CD4-positive, alpha-beta T cell treated with Interleukin-1 beta for 1 hour (primary cell): ENCODE measurements at regions not wholly inside any gene's neighbourhood (a gene's known extent, or its start where the extent isn't known, plus 50 kb on each side); places are given as distances from the start of the nearest gene placed in this dataset.
"Not testable (repeated sequence)": the region's sequence is repeated elsewhere in the genome, so short reads cannot be mapped to it uniquely, and the experiment has no call there.

ENCODE experiments used
- DNase-seq, 2 donors: peaks; one replicate each; pipeline ENCODE4 v3.0.0-alpha.2; 2020 to 2022

DNA sequence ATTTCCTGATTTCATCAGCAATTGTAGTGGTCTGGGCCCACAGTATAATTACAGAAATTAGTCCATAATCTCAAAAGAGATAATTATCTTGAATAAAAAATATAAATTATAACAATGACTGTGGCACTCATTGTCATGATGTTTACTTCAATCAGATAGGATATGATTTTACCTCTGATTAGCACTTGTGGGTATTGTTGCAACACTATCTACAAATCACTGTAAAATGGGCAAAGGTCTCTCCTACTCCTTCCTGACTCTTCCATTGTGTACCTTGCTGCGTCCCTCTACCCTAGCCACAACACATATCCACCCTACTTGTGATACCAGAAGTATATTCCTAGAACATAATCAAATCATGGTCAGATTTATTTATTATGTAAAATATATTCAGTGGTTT lies 200.9 kb upstream of the TRIB2 start:
- no peak for DNase-seq

DNA sequence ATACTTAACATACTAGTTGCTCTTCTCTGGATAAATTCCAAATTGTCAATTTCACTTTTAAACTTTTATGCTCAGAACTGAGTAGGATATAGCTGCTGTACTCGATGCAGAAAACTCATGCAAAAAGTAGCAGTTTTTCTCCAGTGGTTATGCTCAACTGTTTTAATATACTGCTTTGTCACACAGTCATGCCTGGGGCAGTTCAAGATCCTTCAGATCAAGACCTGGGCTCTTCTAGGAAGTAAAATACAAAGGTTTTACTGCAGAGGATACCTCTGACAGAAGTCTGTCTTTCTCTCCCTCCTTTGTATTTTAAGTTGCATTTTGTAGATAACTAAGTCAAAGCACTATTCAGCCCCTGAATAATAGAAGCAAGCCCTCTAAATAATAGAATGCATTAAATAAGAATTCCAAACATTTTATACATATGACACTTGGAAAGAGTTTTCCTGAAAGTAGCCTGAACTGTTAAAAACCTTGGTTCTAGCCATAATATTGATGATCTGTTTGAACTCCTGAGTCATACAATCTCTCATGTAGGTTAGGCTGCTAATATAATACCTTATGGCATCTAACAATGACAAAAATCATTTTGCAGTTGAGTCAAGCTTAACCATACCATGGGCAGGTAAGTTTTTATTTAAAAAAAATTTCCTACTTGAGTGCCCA lies 183.3 kb upstream of the TRIB2 start:
- no peak for DNase-seq

DNA sequence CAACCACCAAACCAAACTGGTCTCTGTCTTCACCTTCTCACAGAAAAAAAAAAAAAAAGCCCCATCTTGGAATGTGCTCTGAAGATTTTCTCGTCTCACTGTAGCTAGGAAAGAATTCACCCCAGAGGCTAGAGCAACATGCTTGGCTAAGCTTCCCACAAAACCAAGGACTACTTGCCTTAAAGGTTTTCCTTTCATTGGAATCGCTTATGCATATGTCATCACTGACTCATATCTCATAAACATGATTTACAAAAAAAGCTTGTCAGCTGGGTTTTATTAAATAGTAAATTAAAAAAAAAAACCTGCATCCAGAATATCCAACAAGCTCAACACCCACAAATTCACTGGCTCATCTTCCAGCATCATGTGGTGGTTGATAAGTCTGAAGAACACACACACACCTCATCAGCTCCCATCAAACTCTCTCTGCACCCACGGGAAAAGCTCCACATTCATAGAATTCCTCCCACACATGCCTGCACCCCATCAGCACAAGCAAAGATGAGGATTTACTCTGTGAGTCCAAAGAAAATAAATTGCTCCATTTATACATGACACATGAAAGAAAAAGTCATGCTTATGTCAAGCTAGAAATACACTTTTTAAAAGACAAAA lies 182.0 kb upstream of the TRIB2 start:
- DNase-seq: no peak

DNA sequence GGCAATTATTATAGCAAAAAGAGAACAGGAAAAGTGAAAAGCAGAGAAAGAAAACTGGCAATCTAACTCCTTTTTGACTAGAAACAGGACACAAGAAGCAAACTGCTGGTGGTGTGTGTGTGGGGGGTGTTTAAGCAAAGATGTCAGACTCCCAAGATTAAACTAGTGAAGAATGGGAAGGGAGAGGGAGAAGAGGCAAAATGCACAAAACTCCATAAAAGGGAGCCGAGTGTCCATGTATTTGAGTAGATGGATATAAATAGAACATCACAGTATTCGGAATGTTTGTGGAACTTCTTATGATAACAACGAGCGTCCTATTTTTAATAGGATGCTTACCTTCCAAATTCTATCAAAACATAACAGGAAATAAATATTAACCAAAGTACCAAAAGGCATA lies 179.8 kb upstream of the TRIB2 start:
- DNase-seq: no peak

DNA sequence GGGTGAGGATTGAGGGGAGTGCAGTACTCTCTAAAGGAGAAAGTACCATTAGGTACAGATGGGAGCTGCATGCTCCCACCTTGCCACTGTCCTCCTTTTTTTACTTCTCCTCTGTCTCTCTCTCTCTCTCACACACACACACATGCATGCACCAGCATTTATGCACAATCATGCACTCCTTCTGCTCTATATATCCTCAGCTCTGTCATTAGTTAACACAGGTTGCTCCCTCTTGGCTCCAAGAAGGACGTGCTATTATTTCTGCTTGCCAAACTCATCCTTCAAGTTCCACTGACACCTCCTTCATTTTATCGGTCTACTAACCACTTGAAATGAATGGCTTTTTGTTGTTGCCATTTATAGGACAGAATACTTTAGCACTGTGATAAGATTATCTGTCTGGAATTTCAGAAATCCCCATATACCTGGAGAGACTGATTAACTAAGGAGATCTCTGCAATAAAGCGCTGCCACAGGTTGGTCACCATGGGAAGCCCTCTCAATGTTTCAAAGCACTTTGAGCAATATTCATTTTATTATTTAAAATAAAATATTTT lies 178.5 kb upstream of the TRIB2 start:
- no peak for DNase-seq

DNA sequence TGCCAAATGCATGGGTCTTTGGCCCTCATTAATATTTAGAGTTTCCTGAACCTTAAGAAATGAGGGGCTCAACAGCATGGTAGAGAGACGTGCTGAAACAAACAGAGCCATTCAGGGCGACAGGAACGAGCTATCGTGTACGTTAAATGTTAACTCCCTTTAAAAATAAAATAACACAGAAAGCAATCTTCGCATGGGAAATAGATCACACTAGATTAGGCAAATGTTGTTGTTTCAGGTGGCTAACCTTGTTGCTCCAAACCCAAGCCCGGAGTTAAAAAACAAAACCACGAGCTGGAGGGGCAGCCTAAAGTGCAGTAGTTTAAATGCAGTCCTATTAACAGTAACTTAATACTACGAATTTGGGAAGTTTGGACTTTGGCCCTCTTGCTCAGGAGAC lies 177.4 kb upstream of the TRIB2 start:
- DNase-seq: no peak

DNA sequence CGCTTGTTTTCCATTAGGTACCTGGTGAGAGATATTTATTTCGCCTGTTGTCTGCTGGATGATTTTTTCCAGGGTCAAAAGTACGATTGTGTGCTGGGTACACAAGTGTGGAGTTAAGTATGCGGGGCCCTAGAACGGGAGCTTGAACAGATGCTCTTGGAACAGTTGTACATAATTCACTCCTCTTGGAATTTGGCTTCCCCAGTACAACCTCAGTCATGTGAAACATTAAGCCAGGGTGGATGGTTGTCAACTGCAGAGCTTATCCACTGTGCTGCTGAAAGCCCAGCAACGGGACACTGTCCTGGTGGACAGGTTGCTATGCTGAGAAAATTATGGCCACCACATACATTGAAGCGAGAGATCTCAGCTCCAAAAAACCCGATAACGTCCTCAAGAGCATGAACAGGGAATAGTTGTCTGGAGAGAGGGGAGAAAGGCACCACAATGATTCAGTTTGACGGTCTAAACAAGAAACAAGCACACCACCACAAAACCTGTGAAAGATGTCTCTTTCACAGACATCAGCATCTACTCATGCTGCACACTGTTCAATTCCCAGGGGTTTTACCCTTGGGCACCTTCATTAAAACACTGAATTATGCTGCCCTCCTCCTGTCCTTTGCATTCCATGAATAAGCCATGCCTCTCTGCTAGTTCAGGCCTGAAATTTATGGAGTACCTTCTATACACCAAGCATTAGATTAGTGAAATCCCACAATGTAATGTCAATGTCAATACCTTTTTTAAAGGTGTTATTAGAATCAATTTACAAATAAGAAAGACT lies 176.8 kb upstream of the TRIB2 start:
- DNase-seq: no peak

DNA sequence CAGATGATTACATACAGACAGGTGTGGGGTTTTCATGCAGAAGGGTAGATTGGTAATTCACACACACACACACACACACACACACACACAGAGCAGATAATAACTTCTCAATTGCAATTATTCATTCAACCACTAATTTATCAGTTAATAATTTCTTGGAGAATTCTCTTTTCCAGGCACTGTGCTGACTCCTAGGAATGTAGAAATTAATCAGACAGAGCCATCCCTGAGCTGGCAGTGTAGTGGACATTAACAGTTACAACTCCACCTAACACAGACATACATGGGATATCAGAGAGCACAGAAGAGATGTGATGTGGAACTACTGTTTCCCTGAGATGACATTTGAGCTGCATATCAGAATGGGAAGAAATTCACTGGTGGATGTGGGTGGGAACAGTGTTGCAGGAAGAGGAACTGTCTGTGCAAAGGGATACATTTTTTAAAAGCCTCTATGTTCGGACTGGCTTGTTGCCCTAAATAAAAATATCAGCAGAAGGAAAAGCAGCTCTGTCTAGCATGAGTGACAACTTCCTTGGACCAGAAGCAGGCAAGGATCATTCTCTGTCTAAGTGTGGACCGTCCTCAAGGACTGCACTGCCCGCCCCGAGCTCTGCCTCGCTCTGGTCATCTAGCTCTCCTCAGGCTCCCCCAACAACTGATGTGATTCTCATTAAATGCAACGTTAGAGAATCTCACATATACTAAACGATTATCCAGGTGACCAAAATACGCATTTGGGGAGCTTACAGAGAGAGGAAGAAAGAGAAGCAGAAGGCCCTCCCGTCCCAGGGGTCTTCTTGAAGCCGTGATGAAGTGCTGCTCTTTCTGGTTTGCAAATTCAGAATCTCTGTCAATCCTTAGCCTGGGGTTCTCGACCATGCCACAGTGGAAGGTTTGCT lies 173.4 kb upstream of the TRIB2 start:
- DNase-seq: no peak

DNA sequence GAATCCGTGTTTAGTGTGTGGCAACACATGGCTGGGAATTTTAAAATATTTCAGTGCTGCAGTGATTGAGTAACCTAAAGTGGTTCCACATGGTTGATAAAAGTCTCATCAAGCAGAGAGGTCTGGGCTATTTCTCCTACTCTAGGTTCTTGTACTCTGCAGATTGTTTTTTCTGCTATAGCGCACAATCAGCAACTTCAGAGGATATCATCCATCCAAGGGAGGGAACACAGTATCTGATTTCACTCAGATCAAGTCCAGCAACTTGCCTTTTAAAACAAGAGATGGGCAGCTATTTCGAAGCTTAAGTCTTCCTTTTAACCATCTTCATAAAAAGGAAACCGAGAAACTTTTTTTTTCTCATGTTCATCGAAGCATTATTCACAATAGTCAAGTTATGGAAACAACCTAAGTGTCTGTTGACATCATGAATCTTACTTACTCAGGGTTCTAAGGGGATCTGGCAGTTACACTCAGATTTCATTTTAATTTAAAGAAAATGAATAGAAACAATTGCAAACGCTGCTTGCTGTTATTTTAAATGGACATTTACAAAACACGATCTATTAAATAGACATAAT lies 172.7 kb upstream of the TRIB2 start:
- DNase-seq: no peak

DNA sequence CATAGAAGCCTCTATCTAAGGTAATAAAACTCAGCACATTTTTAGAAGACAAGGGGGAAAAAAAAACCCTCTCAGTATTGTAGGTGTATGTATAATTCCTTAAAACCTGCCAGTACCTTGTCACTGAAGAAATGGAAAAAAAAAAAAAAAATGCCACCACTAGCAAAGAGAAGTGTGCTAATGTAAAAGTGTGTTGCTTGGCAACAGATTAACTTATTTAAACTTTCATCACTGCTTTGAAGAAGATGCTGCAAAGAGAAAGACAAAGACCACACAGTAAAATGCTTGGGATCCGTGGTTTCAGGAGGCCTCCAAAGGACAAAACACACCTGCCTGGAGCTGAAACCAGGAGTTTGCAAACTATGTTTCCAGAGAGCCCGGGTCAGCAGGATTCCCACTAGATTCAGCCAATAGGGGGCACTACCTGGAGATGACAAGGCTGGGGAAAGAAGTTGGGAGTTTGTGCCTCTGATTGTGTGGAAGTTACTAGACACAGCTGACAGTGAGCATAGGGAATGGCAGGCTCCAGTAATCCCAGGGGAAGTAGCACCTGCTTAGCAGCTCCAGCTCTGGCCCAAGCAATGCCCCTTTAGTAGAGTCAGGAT lies 169.1 kb upstream of the TRIB2 start:
- DNase-seq: no peak

DNA sequence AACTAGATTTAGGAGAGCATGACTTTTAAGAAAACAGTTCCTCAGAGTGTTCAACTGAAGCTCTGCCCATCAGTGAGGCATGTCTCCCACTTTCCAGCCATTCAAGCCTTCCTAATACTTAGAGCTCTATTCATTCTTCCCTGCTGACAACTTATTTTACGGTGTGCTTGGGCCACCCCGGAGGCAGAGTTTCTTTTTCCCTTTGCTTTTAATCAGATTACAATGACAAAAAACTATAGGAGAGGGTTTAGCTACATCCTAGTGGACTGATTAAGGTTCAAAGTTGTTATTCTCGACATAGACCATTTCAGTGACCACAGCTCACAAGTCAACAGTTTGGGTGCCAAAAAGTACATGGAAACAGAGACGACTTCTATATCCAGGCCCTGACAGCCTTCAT lies 167.8 kb upstream of the TRIB2 start:
- no peak for DNase-seq

DNA sequence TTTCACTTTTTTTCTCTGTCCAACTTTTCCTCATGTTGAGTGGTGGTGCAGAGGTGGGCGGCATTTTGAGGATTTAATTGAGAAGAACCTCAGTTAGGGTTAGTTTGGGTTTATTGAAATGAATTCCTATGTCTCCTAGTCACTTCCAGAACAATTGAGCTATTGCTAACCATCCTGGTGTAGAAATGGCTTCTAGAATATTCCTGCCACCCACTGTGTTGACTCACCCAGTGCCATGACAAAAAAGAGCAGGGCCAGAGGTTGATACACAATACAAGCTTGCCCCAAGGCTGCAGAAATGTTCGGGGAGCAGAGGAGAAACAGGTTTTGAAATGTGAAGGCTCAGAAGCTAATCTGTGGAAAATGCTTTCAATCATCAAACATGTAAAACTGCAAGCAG lies 167.1 kb upstream of the TRIB2 start:
- DNase-seq: no peak

DNA sequence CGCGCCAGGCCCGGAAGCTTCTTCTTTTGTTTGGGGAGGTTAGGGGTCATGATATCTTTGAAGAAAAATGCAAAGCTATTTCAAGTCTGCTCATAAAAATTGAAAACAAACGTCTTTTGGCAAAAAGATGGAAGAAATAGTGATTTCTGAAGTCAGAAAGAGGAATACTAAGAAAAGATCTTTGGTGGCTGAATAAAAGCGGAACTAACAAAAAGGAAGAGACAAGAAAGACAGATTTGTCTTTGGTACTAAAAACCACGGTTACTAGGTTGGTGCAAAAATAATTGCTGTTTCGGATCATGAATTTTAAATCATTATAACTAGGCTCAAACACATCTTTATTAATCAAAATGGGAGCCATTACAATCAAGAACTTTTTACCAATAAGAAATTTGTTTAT lies 164.6 kb upstream of the TRIB2 start:
- no peak for DNase-seq

DNA sequence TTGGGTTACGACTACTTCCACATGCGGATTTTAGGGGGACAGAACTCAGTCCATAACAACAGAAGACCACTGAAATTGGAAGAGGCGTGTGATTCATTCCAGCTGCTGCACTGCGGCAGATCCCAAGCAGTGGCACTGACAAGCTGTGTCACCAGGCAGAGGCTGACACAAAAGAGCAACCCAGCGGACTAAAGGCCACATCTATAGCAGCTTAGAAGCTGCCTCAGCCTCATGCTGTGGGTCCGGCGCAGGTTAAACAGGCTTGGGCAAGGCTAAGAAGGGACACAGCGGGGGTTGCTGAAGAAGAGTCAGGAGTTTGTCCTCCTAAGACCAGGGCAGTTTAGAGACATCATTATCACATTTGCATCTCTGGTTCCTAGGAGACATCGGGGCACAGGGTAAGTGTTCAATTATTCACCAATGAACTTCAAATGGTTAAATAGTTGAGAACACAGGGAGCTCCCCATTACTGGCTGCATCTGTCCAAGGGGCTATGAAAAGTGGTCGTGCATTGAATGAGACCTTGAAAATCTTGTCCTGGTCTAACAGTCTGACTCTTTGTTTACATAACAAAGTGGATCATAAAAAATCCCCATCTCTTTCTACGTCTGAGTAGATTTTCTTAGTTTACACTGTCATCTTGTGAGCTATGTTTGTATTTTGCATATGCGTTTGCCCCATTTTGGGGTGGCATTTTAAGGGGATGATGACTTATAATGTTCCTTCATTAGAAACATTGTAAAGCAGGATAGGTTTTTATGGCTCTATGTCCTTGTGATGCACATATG lies 162.3 kb upstream of the TRIB2 start:
- no peak for DNase-seq

DNA sequence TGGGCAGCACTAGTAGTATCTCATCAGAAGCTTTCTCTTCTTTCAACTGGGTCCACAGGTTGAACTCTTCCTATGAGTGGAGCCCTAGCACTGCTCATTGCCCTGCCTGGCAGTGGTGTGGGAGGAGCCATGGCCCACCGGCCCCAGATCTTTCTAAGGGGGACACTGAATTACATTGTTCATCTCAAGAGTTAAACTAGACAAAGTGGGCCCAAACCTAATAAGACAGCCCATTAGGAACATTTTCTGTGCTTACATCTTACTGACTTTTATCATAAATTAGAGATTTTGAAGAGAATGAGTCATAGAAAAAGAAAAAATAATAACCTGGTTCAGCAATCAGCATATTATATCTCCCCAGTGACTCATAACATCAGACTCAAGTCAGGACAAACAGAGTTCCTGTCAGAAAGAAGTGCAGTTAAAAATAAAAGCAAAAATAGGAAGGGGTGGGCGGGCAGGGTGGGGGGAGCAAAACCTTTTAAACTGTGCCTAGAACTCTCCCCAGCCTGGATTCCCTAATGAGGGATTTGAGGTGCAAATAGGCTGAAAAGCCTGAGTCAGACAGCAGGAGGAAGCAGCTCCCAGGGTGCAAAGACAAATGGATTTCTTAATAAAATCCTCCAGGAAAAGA lies 161.6 kb upstream of the TRIB2 start:
- DNase-seq: no peak

DNA sequence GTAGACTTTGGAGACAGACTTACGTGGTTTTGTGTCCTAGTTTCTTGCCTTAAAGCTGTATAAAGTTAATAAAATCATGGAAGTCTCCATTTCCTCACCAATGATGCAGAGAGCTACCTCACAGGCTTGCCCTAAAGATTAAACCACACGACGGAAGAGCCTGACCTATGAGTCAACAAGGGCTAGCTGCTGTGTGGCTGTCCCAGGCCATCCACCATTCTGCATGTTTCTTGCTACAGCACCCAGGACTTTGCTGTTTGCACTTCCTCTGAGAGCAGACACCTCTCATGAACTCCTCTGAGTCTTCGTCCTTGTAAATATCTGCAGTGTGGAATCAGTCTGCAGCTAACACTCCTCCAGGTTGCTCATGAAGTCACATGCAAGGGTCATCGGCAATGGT lies 160.0 kb upstream of the TRIB2 start:
- DNase-seq: no peak

DNA sequence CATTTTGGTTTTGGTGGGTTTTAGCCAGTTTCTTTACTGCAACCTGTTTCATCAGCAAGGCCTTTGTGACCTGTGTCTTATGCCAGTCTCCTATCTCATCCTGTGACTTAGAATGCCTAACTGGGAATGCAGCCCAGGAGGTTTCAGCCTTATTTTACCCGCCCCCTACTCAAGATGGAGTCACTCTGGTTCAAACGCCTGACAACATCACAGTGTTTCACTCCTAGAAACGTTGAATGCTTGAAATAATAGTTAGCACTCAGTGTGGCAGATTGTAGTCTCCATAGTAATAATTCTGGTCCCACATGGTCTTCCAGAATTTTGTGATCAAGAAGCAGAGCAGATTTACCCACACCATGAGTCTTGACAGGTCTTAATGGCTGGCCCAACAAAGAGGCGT lies 159.0 kb upstream of the TRIB2 start:
- DNase-seq: no peak

DNA sequence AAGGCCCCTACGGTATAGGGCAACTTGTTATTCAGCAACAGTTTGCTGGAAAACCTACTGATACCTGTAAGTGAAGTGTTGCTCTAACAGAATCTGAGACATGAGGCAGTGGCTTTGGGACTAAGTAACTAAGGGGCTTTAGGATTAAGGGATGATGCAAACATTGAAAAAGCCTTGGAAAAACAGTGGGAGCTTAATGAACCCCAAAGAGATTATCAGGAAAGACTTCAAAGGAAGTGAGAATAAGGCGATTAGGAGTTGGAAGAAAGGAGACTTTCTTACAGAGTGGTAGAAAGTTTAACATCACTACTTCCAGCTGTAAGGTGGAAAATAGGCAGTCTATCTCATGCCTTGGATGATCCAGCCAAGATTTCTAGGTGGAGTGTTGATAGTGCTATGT lies 158.2 kb upstream of the TRIB2 start:
- no peak for DNase-seq

DNA sequence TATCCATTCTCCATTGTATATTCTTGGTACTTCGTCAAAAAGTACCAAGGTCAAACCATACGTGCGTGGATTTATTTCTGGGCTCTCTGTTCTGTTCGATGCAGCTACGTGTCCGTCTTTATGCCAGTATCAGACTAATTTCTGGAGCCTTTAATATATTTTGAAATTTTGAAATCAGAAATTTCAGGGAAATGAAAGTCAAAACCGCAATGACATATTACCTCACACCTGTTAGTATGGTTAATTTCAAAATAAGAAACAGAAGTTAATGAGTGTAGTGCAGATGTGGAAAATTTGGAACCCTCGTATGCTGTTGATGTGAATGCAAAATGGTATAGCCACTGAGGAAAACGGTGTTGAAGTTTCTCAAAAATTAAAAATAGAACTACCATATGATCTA lies 156.1 kb upstream of the TRIB2 start:
- no peak for DNase-seq

DNA sequence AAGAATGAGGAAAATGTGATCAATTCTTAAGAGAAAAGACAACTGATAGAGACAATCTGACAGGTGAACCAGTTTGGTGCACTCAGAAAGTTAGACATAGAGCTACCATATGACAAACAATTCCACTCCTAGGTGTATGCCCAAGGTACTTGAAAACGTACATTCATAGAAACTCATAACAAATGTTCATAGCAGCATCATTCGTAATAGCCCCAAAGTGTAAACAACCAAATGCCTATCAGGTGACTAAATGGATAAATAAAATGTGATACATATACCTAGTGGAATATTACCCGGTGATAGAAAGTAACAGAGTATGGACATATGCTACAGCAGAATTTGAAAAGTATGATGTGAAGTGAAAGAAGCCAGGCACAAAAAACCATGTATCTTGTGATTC lies 149.3 kb upstream of the TRIB2 start:
- DNase-seq: no peak

DNA sequence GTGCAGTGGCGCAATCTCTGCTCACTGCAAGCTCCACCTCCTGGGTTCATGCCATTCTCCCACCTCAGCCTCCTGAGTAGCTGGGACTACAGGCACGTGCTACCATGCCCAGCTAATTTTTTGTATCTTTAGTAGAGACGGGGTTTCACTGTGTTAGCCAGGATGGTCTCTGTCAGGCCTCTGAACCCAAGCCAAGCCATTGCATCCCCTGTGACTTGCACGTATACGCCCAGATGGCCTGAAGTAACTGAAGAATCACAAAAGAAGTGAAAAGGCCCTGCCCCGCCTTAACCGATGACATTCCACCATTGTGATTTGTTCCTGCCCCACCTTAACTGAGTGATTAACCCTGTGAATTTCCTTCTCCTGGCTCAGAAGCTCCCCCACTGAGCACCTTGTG lies 147.2 kb upstream of the TRIB2 start:
- not testable (repeated sequence) for DNase-seq
